HG02588 (cell line): ENCODE measurements at regions not wholly inside any gene's neighbourhood (a gene's known extent, or its start where the extent isn't known, plus 50 kb on each side); places are given as distances from the start of the nearest gene placed in this dataset.
"Not testable (repeated sequence)": the region's sequence is repeated elsewhere in the genome, so short reads cannot be mapped to it uniquely, and the experiment has no call there.

Experiments
- ATAC-seq: cut with Tn5 transposase; IDR thresholded peaks from one replicate; pipeline ENCODE4 v1.9.1; 2021; ENCODE audit warnings: mild to moderate bottlenecking, moderate library complexity; ENCODE audit not compliant: unreplicated experiment

DNA sequence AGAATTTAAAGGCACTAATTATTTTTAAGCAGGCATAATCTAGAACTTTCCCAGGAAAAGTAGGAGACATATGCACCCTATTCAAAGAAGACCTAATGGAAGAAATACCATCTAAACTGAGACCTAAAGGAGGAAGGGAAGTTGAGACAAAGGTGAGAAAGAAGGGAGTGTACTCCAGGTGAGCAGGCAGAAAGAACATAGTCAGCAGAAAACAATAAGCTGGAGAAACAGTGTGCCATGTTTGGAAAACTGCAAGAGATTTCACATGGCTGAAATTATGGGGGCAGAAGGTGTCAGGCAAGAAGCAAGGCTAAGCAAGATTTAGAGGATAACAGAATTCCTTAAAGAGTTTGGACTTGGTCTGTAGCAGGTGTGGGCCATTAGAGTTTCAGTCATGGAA is 167.0 kb upstream of the USP25 start:
- ATAC-seq: no peak

GRCh38 chr21:15564907-15565306 is 164.9 kb upstream of the USP25 start:
- ATAC-seq: no peak

DNA sequence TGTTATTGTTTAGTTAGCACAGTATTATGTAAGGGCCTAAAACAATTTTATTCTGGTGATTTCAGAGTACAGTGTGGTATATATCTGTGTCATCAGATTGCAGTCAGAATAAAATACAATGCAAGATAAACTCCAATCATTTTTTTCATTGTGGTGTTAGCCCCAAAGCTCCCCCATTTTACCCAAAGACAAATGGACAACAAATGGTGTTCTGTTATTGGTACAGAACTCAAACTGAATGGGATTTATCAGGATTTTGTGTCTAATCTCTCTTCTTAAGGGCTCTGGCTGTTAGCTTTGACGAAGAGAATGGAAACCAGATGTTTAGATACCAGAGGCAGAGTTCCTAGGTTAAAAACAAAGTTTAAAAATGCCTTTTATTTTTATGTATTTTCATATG is 163.1 kb upstream of the USP25 start:
- no peak for ATAC-seq

- ATAC-seq: no peak
Measured at GRCh38 chr21:15567191-15567590, 162.6 kb upstream of the USP25 start.

- ATAC-seq: no peak
Measured at GRCh38 chr21:15568516-15568915, 161.3 kb upstream of the USP25 start.

DNA sequence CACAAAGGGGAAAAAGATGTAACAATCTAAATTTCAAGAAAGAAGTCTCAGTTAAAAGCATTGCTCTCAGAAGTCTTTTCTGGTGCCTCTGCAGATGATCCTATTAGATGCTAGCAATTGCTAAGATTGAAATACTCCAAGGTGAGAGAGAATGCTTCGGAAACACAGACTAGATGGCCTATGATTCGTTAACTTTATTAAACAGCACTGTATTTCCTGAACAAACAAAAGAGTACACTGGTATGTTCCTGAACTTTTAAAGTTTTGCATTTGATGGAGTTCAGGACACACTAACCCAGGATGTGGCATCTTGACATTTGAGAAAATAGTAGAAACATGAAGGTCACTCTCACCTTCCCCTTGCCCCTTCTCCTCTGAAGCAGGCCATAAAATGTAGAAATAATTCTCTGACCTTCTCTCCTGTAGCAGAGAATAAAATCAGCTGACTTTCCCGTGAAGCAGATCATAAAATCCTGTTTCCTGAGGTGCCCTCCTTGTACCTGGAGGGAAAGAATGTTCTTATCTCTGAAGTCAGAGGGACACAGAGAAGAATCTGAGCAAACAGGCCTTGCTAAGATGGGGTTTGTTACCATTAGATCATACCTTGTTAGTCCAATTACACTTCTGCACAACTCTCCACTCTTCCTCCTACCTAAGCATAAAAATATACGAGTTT is 142.9 kb upstream of the USP25 start:
- no peak for ATAC-seq

- ATAC-seq: no peak
Measured at GRCh38 chr21:15592271-15592860, 137.4 kb upstream of the USP25 start.

DNA sequence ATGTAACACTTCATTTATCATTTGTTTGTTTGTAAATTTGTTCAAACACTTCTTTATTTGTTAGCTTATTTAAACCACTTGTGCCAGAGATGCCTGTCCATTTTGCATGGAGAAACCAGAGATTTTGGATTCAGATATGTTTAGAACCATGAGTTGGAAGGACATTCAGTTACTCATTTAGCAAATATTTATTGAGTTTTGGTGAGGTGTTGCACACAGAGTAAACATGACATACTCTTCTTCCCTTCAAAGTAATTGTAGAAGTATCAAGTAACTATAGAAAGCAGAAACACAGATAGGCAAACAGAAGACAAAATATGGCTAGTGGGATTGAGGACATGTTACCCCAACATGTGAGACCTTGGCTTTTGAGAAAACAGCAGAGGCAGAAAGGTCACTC is 136.8 kb upstream of the USP25 start:
- no peak for ATAC-seq

DNA sequence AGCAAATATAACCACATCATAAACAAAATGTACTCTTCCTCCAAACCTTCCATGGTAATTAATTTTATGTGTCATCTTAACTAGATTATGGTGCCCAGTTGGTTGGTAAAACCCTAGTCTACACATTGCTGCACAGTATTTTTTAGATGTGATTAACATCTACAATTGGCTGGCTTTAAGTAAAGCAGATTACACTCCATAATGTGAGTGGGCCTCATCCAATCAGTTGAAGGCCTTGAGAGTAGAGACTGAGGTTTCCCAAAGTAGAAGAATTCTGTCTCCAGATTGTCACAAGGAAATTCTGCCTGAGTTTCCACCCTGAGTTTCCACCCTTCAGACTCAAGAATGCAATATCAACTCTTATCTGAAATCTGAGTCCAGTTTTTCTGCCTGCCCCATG is 128.4 kb upstream of the USP25 start:
- no peak for ATAC-seq

GRCh38 chr21:15604413-15604812 is 125.4 kb upstream of the USP25 start:
- no peak for ATAC-seq

DNA sequence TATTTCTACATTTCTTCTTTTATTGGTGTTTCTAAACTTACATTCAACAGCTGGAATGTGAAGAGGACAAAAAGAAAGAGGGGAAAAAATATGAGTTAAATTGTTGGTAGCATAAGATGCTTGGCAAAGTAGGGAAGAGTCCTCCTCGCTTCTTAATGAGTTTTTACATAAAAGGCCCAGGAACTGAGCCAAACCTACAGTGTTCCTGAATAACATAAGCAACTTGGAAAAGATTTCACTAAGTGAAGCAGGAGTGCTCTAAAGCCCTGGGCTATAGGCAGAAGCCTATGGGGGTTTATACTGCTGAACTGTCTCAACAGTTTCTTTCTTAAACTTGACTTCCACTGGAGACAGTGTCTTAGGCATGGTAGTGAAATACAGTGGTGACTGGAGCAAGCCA is 115.0 kb upstream of the USP25 start:
- ATAC-seq: no peak

DNA sequence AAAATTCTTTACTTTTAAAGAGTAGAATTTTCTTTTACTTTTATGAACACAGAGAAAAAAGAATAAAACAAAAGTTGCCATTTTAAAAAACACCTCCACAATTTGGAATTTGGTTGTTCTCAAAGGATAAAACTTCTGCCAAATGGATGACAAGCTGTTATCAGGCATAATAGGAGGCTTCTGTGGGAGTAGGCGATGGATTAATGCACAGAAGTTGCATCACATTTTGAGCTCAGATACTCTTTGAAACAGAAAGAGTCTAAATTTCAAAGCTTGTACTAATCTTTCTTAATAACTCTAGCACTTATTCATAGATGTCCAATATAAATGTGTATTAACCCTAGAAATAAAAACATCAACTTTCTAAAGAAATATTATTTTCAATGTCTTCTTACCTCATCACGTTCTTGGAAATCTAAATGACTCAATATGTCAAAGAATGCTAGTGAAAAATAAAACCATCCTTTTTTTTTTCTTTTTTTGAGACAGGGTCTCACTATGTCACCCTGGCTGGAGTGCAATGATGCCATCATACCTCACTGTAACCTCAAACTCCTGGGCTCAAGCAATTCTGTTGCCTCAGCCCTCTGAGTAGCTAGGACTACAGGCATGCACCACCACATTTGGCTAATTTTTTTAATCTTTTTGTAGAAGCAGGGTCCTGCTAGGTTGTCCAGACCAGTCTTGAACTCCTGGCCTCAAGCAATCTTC is 112.8 kb upstream of the USP25 start:
- no peak for ATAC-seq

DNA sequence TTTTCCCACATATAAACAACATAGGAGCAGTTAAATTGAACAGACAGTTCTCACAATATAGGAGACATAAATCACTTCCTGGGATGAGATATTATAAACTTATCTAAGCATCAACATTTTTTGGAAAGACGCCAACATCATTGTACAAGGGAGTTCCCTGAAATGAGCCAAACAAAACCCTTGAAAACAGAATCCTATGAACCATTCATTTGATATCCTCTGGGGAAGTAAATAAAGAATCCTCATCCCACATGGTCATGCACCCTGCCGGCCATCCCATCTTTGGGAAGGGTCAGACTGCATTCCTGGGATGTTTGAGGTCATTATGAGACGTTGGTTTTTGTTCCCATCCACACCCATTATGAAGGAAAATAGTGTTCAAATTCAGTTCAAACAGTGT is 111.8 kb upstream of the USP25 start:
- ATAC-seq: no peak

- ATAC-seq: no peak
Measured at GRCh38 chr21:15620892-15621291, 108.9 kb upstream of the USP25 start.

- ATAC-seq: no peak
Measured at GRCh38 chr21:15624646-15625045, 105.1 kb upstream of the USP25 start.

GRCh38 chr21:15625363-15625762 is 104.4 kb upstream of the USP25 start:
- ATAC-seq: no peak

- no peak for ATAC-seq
Measured at GRCh38 chr21:15626031-15626430, 103.8 kb upstream of the USP25 start.

DNA sequence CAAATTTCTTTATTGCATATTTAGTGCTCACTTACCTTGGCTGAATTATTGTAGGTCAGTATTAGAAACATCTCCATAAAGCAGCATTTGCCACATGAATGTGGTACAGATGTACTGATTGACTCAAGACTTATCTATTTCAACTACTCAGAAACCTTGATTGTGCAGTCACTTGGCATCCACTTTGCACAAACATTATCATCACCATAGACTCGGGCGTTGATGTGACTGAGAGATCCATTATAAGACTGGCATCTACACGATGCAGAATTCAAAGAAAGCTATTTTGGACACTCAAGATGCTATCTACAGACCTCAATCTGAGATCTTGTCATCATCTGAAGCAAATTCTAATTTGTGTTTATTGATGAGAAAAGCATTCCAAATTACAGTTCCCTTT is 102.8 kb upstream of the USP25 start:
- no peak for ATAC-seq

- ATAC-seq: no peak
Measured at GRCh38 chr21:15627823-15628222, 102.0 kb upstream of the USP25 start.

GRCh38 chr21:15631342-15631741 is 98.4 kb upstream of the USP25 start:
- ATAC-seq: no peak

GRCh38 chr21:15634541-15634940 is 95.2 kb upstream of the USP25 start:
- not testable (repeated sequence) for ATAC-seq

- ATAC-seq: no peak
Measured at GRCh38 chr21:15638856-15639549, 90.8 kb upstream of the USP25 start.
